GM23248 (cell line): ENCODE measurements at regions not wholly inside any gene's neighbourhood (a gene's known extent, or its start where the extent isn't known, plus 50 kb on each side); places are given as distances from the start of the nearest gene placed in this dataset.

Experiments used
- DNase-seq: peaks from one replicate; pipeline ENCODE4 v3.0.0-alpha.2; 2015
- H2AFZ ChIP-seq: fragments of 200-600 bp; sonication (generic); 2 replicates; pipeline ENCODE4 v1.6.1; 2016; ENCODE audit warnings: antibody characterized with exemption
- H3F3A ChIP-seq: fragments of 200-600 bp; sonication (generic); 2 replicates; pipeline ENCODE4 v1.6.1; 2016; ENCODE audit warnings: mild to moderate bottlenecking, antibody characterized with exemption, mixed run types; ENCODE audit not compliant: insufficient read depth
- H3K27ac ChIP-seq: fragments of 200-600 bp; sonication (generic); 2 replicates; pipeline ENCODE4 v1.5.1; 2016; ENCODE audit warnings: mild to moderate bottlenecking
- H3K27me3 ChIP-seq: fragments of 200-600 bp; sonication (generic); replicated peaks from 2 replicates; pipeline ENCODE4 v1.6.1; 2016; ENCODE audit warnings: mild to moderate bottlenecking; ENCODE audit not compliant: insufficient read depth
- H3K36me3 ChIP-seq: fragments of 200-600 bp; sonication (generic); 2 replicates; pipeline ENCODE4 v1.6.1; 2016; ENCODE audit warnings: low read depth, mild to moderate bottlenecking
- H3K4me1 ChIP-seq: fragments of 200-600 bp; sonication (generic); 2 replicates; pipeline ENCODE4 v1.6.1; 2016; ENCODE audit warnings: mild to moderate bottlenecking; ENCODE audit not compliant: insufficient read depth
- H3K4me2 ChIP-seq: fragments of 200-600 bp; sonication (generic); one replicate; pipeline ENCODE4 v1.6.1; 2016; ENCODE audit warnings: mild to moderate bottlenecking; ENCODE audit not compliant: unreplicated experiment
- H3K4me3 ChIP-seq: fragments of 200-600 bp; sonication (generic); 2 replicates; pipeline ENCODE4 v1.5.1; 2016; ENCODE audit warnings: mild to moderate bottlenecking
- H3K79me2 ChIP-seq: fragments of 200-600 bp; sonication (generic); 2 replicates; pipeline ENCODE4 v1.6.1; 2016; ENCODE audit warnings: mild to moderate bottlenecking; ENCODE audit not compliant: insufficient read depth
- H3K9ac ChIP-seq: fragments of 200-600 bp; sonication (generic); 2 replicates; pipeline ENCODE4 v1.6.1; 2016; ENCODE audit warnings: mild to moderate bottlenecking
- H3K9me2 ChIP-seq: fragments of 200-600 bp; sonication (generic); 2 replicates; pipeline ENCODE4 v1.6.1; 2016; ENCODE audit warnings: mixed run types, mild to moderate bottlenecking, moderate library complexity; ENCODE audit not compliant: insufficient read depth
- H3K9me3 ChIP-seq: fragments of 200-600 bp; sonication (generic); one replicate; pipeline ENCODE4 v1.6.1; 2017; ENCODE audit warnings: low read depth
- H4K20me1 ChIP-seq: fragments of 200-600 bp; sonication (generic); 2 replicates; pipeline ENCODE4 v1.6.0; 2016; ENCODE audit not compliant: insufficient read depth
- EZH2 ChIP-seq: fragments of 200-600 bp; sonication (generic); IDR thresholded peaks from 2 replicates; pipeline ENCODE4 v1.6.1; 2018; ENCODE audit warnings: antibody characterized with exemption, mild to moderate bottlenecking; ENCODE audit not compliant: insufficient read depth, poor library complexity, severe bottlenecking
- EZH2phosphoT487 ChIP-seq: fragments of 200-600 bp; sonication (generic); IDR thresholded peaks from 2 replicates; pipeline ENCODE4 v1.6.1; 2018; ENCODE audit warnings: antibody characterized with exemption, moderate library complexity, mild to moderate bottlenecking, low read depth; ENCODE audit not compliant: insufficient read depth
- WGBS, 2 experiments: methylation state at CpG; one replicate each; pipeline ENCODE4 v1.1.6; 2015 to 2017; ENCODE audit warnings: low lambda C conversion rate in 2 of 2, low coverage in 1 of 2; ENCODE audit errors: missing lambda C conversion rate in 2 of 2; 5-methylcytosine and 5-hydroxymethylcytosine counted together
- in situ Hi-C: fragments of 300-500 bp; cut with MboI; formaldehyde crosslinking; loops from 2 replicates; pipeline ENCODE4 v1.15.0; 2020

GRCh38 chr20:20966171-20966570, 140.0 kb downstream of the LINC00237 start:
- no peaks in the 10 kb centered on the region; the same call in 1 of the 2 replicates for H4K20me1 ChIP-seq
- no peaks in the 10 kb centered on the region for H3K36me3 ChIP-seq
- H3K79me2 ChIP-seq = no peaks in the 10 kb centered on the region
- no peak overlapping the region for H3K4me3 ChIP-seq
- H3F3A ChIP-seq = no peaks in the 10 kb centered on the region
- no peaks in the 10 kb centered on the region for H3K9me2 ChIP-seq
- H3K4me1 ChIP-seq = no peaks in the 10 kb centered on the region
- H3K27me3 ChIP-seq = no peaks in the 10 kb centered on the region; the same call in 1 of the 2 replicates
- 46 to 47% methylated on average over 8 of the region's 8 CpGs for WGBS, 2 experiments
- no peaks in the 10 kb centered on the region for H3K9me3 ChIP-seq
- H3K9ac ChIP-seq = no peak overlapping the region
- DNase-seq = no peak
- no peak overlapping the region for H3K4me2 ChIP-seq
- TF ChIP-seq EZH2phosphoT487 (no peak), EZH2 (no peak)
- in situ Hi-C loops = no loop called here
- no peak overlapping the region for H3K27ac ChIP-seq
- no peak overlapping the region for H2AFZ ChIP-seq

GRCh38 chr20:20959031-20959755, 147.0 kb downstream of the LINC00237 start:
- Histone ChIP-seq H3K9me3 (no peaks in the 10 kb centered on the region), H3K9ac (no peak overlapping the region), H3F3A (no peaks in the 10 kb centered on the region), H2AFZ (no peak overlapping the region), H3K4me3 (no peak overlapping the region), H3K9me2 (no peaks in the 10 kb centered on the region), H3K27me3 (no peaks in the 10 kb centered on the region), H3K4me1 (no peaks in the 10 kb centered on the region), H3K27ac (no peak overlapping the region), H3K4me2 (no peak overlapping the region), H3K79me2 (no peaks in the 10 kb centered on the region), H3K36me3 (no peaks in the 10 kb centered on the region), H4K20me1 (no peaks in the 10 kb centered on the region)
- DNase-seq = no peak
- in situ Hi-C loops = no loop called here
- WGBS, 2 experiments = 48 to 51% methylated on average over 5 of the region's 5 CpGs
- TF ChIP-seq EZH2phosphoT487 (no peak), EZH2 (no peak)

GRCh38 chr20:20956513-20956931, 149.6 kb downstream of the LINC00237 start:
- H3K9me2 ChIP-seq = no peaks in the 10 kb centered on the region
- no peaks in the 10 kb centered on the region for H3K36me3 ChIP-seq
- no peak for DNase-seq
- WGBS, 2 experiments = 36 to 47% methylated on average over 12 of the region's 12 CpGs
- no peaks in the 10 kb centered on the region for H3K27me3 ChIP-seq
- H3K4me3 ChIP-seq = no peak overlapping the region
- H3K4me2 ChIP-seq = no peak overlapping the region
- H3K9ac ChIP-seq = no peak overlapping the region
- no peaks in the 10 kb centered on the region for H4K20me1 ChIP-seq
- no peak overlapping the region for H2AFZ ChIP-seq
- H3K27ac ChIP-seq = no peak overlapping the region
- H3F3A ChIP-seq = no peaks in the 10 kb centered on the region
- no peak for TF ChIP-seq EZH2phosphoT487
- no peak for TF ChIP-seq EZH2
- H3K4me1 ChIP-seq = no peaks in the 10 kb centered on the region
- in situ Hi-C loops = no loop called here
- H3K79me2 ChIP-seq = no peaks in the 10 kb centered on the region
- no peaks in the 10 kb centered on the region for H3K9me3 ChIP-seq

- no peak for DNase-seq
- Histone ChIP-seq H3K9ac (no peak overlapping the region), H3K27ac (no peak overlapping the region), H3F3A (no peaks in the 10 kb centered on the region), H2AFZ (no peak overlapping the region), H3K36me3 (no peaks in the 10 kb centered on the region), H4K20me1 (no peaks in the 10 kb centered on the region), H3K9me2 (no peaks in the 10 kb centered on the region), H3K4me2 (no peak overlapping the region), H3K4me1 (no peaks in the 10 kb centered on the region), H3K27me3 (no peaks in the 10 kb centered on the region), H3K9me3 (no peaks in the 10 kb centered on the region), H3K4me3 (no peak overlapping the region), H3K79me2 (no peaks in the 10 kb centered on the region)
- WGBS, 2 experiments = 17 to 25% methylated on average over 4 of the region's 4 CpGs
- TF ChIP-seq EZH2phosphoT487 (no peak), EZH2 (no peak)
- in situ Hi-C loops = no loop called here
These were observed 150.3 kb downstream of the LINC00237 start for GRCh38 chr20:20955892-20956291.
